GM21390 (cell line): ENCODE measurements at regions not wholly inside any gene's neighbourhood (a gene's known extent, or its start where the extent isn't known, plus 50 kb on each side); places are given as distances from the start of the nearest gene placed in this dataset.
"Not testable (repeated sequence)": the region's sequence is repeated elsewhere in the genome, so short reads cannot be mapped to it uniquely, and the experiment has no call there.

Experiments used
- ATAC-seq: cut with Tn5 transposase; IDR thresholded peaks from one replicate; pipeline ENCODE4 v1.9.1; 2021; ENCODE audit not compliant: unreplicated experiment

- no peak for ATAC-seq
Observed at GRCh38 chr3:139198929-139199328, 144.9 kb upstream of the MRPS22 start.

GRCh38 chr3:139199421-139200010 is 144.3 kb upstream of the MRPS22 start:
- ATAC-seq = no peak

GRCh38 chr3:139201446-139202225 is 142.2 kb upstream of the MRPS22 start:
- no peak for ATAC-seq

- ATAC-seq = peak; percentile 60
Observed at GRCh38 chr3:139202226-139202958, 141.4 kb upstream of the MRPS22 start.

GRCh38 chr3:139202959-139203349 is 140.9 kb upstream of the MRPS22 start:
- ATAC-seq = no peak

- no peak for ATAC-seq
Observed at GRCh38 chr3:139203752-139204151, 140.1 kb upstream of the MRPS22 start.

- ATAC-seq = no peak
Observed at GRCh38 chr3:139204728-139205127, 139.1 kb upstream of the MRPS22 start.

GRCh38 chr3:139213936-139214335 is 129.9 kb upstream of the MRPS22 start:
- no peak for ATAC-seq

GRCh38 chr3:139216958-139217357 is 126.9 kb upstream of the MRPS22 start:
- ATAC-seq = no peak

- no peak for ATAC-seq
Observed at GRCh38 chr3:139217633-139218032, 126.2 kb upstream of the MRPS22 start.

GRCh38 chr3:139218046-139218445 is 125.8 kb upstream of the MRPS22 start:
- ATAC-seq = no peak

GRCh38 chr3:139219463-139219862 is 124.4 kb upstream of the MRPS22 start:
- ATAC-seq = no peak

- no peak for ATAC-seq
Observed at GRCh38 chr3:139222100-139222657, 121.6 kb upstream of the MRPS22 start.

- ATAC-seq = no peak
Observed at GRCh38 chr3:139225548-139225947, 118.3 kb upstream of the MRPS22 start.

- no peak for ATAC-seq
Observed at GRCh38 chr3:139226731-139227130, 117.1 kb upstream of the MRPS22 start.

- no peak for ATAC-seq
Observed at GRCh38 chr3:139227165-139227564, 116.7 kb upstream of the MRPS22 start.

- no peak for ATAC-seq
Observed at GRCh38 chr3:139227827-139228226, 116.0 kb upstream of the MRPS22 start.

- ATAC-seq = no peak
Observed at GRCh38 chr3:139230391-139230790, 113.4 kb upstream of the MRPS22 start.

- no peak for ATAC-seq
Observed at GRCh38 chr3:139231555-139232281, 112.1 kb upstream of the MRPS22 start.

- not testable (repeated sequence) for ATAC-seq
Observed at GRCh38 chr3:139232341-139232740, 111.5 kb upstream of the MRPS22 start.

- ATAC-seq = no peak
Observed at GRCh38 chr3:139234491-139234890, 109.3 kb upstream of the MRPS22 start.
